Testis (tissue), 2 donors: ENCODE measurements at regions not wholly inside any gene's neighbourhood (a gene's known extent, or its start where the extent isn't known, plus 50 kb on each side); places are given as distances from the start of the nearest gene placed in this dataset.

ENCODE experiments used
- DNase-seq: peaks from one replicate; pipeline ENCODE4 v3.0.0-alpha.2; 2019
- H3K27ac ChIP-seq, 2 donors: fragments of 200-600 bp; sonication (generic); one replicate each; pipeline ENCODE4 v1.5.1; 2019
- H3K27me3 ChIP-seq: fragments of 200-600 bp; sonication (generic); one replicate; pipeline ENCODE4 v1.5.1; 2019
- H3K36me3 ChIP-seq: fragments of 200-600 bp; sonication (generic); one replicate; pipeline ENCODE4 v1.5.1; 2017; ENCODE audit warnings: low read depth; ENCODE audit errors: missing control alignments
- H3K4me1 ChIP-seq: fragments of 200-600 bp; sonication (generic); one replicate; pipeline ENCODE4 v1.5.1; 2019
- H3K4me3 ChIP-seq, 2 donors: fragments of 200-600 bp; sonication (generic); one replicate each; pipeline ENCODE4 v1.5.1; 2017 to 2019
- H3K9me3 ChIP-seq: fragments of 200-600 bp; sonication (generic); one replicate; pipeline ENCODE4 v1.5.1; 2017
- CTCF ChIP-seq, 3 experiments: fragments of 450-650 bp in 2 of 3; fragments of 200-600 bp in 1 of 3; sonication (generic) in 1 of 3; IDR thresholded peaks; one replicate each; pipeline ENCODE4 v1.5.1; 2016 to 2019; ENCODE audit warnings: antibody characterized with exemption in 3 of 3, mild to moderate bottlenecking in 2 of 3, moderate library complexity in 1 of 3
- POLR2A ChIP-seq: fragments of 450-650 bp; IDR thresholded peaks from one replicate; pipeline ENCODE4 v1.6.1; 2017; ENCODE audit warnings: antibody characterized with exemption, mild to moderate bottlenecking, moderate library complexity
- WGBS, 2 donors: methylation state at CpG; one replicate each; pipeline ENCODE4 v1.1.5; 2018; 5-methylcytosine and 5-hydroxymethylcytosine counted together
- intact Hi-C: fragments of 100-400 bp; cut with DNase I; formaldehyde crosslinking; loops from one replicate; pipeline ENCODE4 v1.15.1; 2023; ENCODE audit warnings: low total_unique reads

GRCh38 chr3:189094539-189094938 lies 77.2 kb upstream of the TPRG1 start:
- WGBS, 2 donors, result 96 to 97% methylated on average over 6 of the region's 6 CpGs

GRCh38 chr3:189096092-189096491 lies 75.7 kb upstream of the TPRG1 start:
- intact Hi-C loops, result no loop called here
- H3K27me3 ChIP-seq, result no peaks in the 10 kb centered on the region
- H3K9me3 ChIP-seq, result no peaks in the 10 kb centered on the region
- H3K4me3 ChIP-seq, result no peak overlapping the region
- H3K4me1 ChIP-seq, result peaks cover 37% of the 10 kb centered on the region
- no peaks in the 10 kb centered on the region for H3K36me3 ChIP-seq
- TF ChIP-seq CTCF (IDR thresholded peaks at IDR 0.05) (no peak), POLR2A (no peak)
- WGBS, 2 donors, result 93 to 96% methylated on average over 1 of the region's 1 CpG
- no peak for DNase-seq
- no peak overlapping the region for H3K27ac ChIP-seq

More at GRCh38 chr3:189094539-189094938, 77.2 kb upstream of the TPRG1 start:
- H3K4me1 ChIP-seq, result peaks cover 21% of the 10 kb centered on the region
- intact Hi-C loops, result no loop called here
- H3K9me3 ChIP-seq, result no peaks in the 10 kb centered on the region
- no peaks in the 10 kb centered on the region for H3K36me3 ChIP-seq
- no peak for TF ChIP-seq CTCF (IDR thresholded peaks at IDR 0.05)
- TF ChIP-seq POLR2A, result no peak
- no peaks in the 10 kb centered on the region for H3K27me3 ChIP-seq
- H3K27ac ChIP-seq, result no peak overlapping the region
- DNase-seq, result no peak
- no peak overlapping the region for H3K4me3 ChIP-seq

GRCh38 chr3:189099031-189099471 lies 72.7 kb upstream of the TPRG1 start:
- peaks cover 39% of the 10 kb centered on the region for H3K4me1 ChIP-seq
- 47 to 50% methylated on average over 7 to 12 of the region's 12 CpGs for WGBS, 2 donors
- no peaks in the 10 kb centered on the region for H3K36me3 ChIP-seq
- DNase-seq, result peak; percentile 83
- peak overlapping the region; percentile 88 to 94 for H3K27ac ChIP-seq
- no peak overlapping the region for H3K4me3 ChIP-seq
- intact Hi-C loops, result no loop called here
- no peaks in the 10 kb centered on the region for H3K27me3 ChIP-seq
- H3K9me3 ChIP-seq, result no peaks in the 10 kb centered on the region
- TF ChIP-seq POLR2A, result no peak
- no peak for TF ChIP-seq CTCF (IDR thresholded peaks at IDR 0.05)

GRCh38 chr3:189099505-189100290 lies 72.1 kb upstream of the TPRG1 start:
- intact Hi-C loops, result no loop called here
- Histone ChIP-seq H3K27ac (peak overlapping the region; percentile 88 to 94), H3K4me3 (no peak overlapping the region), H3K27me3 (no peaks in the 10 kb centered on the region), H3K36me3 (no peaks in the 10 kb centered on the region), H3K9me3 (no peaks in the 10 kb centered on the region), H3K4me1 (peaks cover 39% of the 10 kb centered on the region)
- 45 to 49% methylated on average over 12 of the region's 12 CpGs for WGBS, 2 donors
- no peak for TF ChIP-seq POLR2A
- DNase-seq, result peak; percentile 68

- Histone ChIP-seq H3K9me3 (no peaks in the 10 kb centered on the region), H3K27ac (peak overlapping the region; percentile 88 to 94), H3K36me3 (no peaks in the 10 kb centered on the region), H3K27me3 (no peaks in the 10 kb centered on the region), H3K4me1 (peaks cover 39% of the 10 kb centered on the region), H3K4me3 (no peak overlapping the region)
- DNase-seq, result no peak
- WGBS, 2 donors, result 89 to 98% methylated on average over 2 of the region's 2 CpGs
- TF ChIP-seq POLR2A (no peak), CTCF (IDR thresholded peaks at IDR 0.05) (no peak)
- intact Hi-C loops, result no loop called here
These were observed 70.9 kb upstream of the TPRG1 start for GRCh38 chr3:189100866-189101265.
